NB4 (cell line): ENCODE measurements at regions not wholly inside any gene's neighbourhood (a gene's known extent, or its start where the extent isn't known, plus 50 kb on each side); places are given as distances from the start of the nearest gene placed in this dataset.

Source experiments
- CTCF ChIP-seq: IDR thresholded peaks from one replicate; pipeline ENCODE4 v1.5.1; 2012; ENCODE audit warnings: low read depth, low read length
- MAX ChIP-seq: IDR thresholded peaks from 2 replicates; pipeline ENCODE4 v1.6.1; 2011; ENCODE audit warnings: low read depth, low read length
- MYC ChIP-seq: IDR thresholded peaks from 2 replicates; pipeline ENCODE4 v1.6.1; 2011; ENCODE audit warnings: low read depth, low read length
- POLR2A ChIP-seq: IDR thresholded peaks from 2 replicates; pipeline ENCODE4 v1.6.1; 2011; ENCODE audit warnings: mild to moderate bottlenecking; ENCODE audit not compliant: insufficient read length; ENCODE audit errors: extremely low read depth

GRCh38 chr9:115922444-115922843 is 231.1 kb upstream of the PAPPA start:
- TF ChIP-seq CTCF (no peak), POLR2A (no peak), MAX (no peak), MYC (no peak)
